C4-2B (cell line): ENCODE measurements at regions not wholly inside any gene's neighbourhood (a gene's known extent, or its start where the extent isn't known, plus 50 kb on each side); places are given as distances from the start of the nearest gene placed in this dataset.

Experiments
- ZFX ChIP-seq: fragments of 450-650 bp; IDR thresholded peaks from 2 replicates; pipeline ENCODE4 v1.6.1; 2017
- TF ChIP-seq, protein P1 (sequence below): fragments of 450-650 bp; conservative IDR thresholded peaks from 2 replicates; pipeline ENCODE4 v1.5.1; 2017; ENCODE audit warnings: mild to moderate bottlenecking

- TF ChIP-seq, protein P1, sequence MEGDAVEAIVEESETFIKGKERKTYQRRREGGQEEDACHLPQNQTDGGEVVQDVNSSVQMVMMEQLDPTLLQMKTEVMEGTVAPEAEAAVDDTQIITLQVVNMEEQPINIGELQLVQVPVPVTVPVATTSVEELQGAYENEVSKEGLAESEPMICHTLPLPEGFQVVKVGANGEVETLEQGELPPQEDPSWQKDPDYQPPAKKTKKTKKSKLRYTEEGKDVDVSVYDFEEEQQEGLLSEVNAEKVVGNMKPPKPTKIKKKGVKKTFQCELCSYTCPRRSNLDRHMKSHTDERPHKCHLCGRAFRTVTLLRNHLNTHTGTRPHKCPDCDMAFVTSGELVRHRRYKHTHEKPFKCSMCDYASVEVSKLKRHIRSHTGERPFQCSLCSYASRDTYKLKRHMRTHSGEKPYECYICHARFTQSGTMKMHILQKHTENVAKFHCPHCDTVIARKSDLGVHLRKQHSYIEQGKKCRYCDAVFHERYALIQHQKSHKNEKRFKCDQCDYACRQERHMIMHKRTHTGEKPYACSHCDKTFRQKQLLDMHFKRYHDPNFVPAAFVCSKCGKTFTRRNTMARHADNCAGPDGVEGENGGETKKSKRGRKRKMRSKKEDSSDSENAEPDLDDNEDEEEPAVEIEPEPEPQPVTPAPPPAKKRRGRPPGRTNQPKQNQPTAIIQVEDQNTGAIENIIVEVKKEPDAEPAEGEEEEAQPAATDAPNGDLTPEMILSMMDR, result no peak
- TF ChIP-seq ZFX, result no peak
Observed at GRCh38 chr5:128858995-128859394, 106.3 kb upstream of the SLC27A6 start.
